HG03565 (cell line): ENCODE measurements at regions not wholly inside any gene's neighbourhood (a gene's known extent, or its start where the extent isn't known, plus 50 kb on each side); places are given as distances from the start of the nearest gene placed in this dataset.

Experiments
- ATAC-seq: cut with Tn5 transposase; IDR thresholded peaks from one replicate; pipeline ENCODE4 v1.9.1; 2021; ENCODE audit warnings: mild to moderate bottlenecking, moderate library complexity; ENCODE audit not compliant: unreplicated experiment

GRCh38 chr4:111982089-111982488 lies 163.2 kb upstream of the FAM241A start:
- ATAC-seq = no peak

GRCh38 chr4:111984169-111984819 lies 161.0 kb upstream of the FAM241A start:
- ATAC-seq = no peak

GRCh38 chr4:111985426-111985825 lies 159.8 kb upstream of the FAM241A start:
- ATAC-seq = no peak

- no peak for ATAC-seq
Observed at GRCh38 chr4:111986095-111986494, 159.2 kb upstream of the FAM241A start.

- no peak for ATAC-seq
Observed at GRCh38 chr4:111988514-111988913, 156.7 kb upstream of the FAM241A start.

- no peak for ATAC-seq
Observed at GRCh38 chr4:111989817-111990216, 155.4 kb upstream of the FAM241A start.

- peak; percentile 90 for ATAC-seq
Observed at GRCh38 chr4:111991163-111991562, 154.1 kb upstream of the FAM241A start.

- ATAC-seq = no peak
Observed at GRCh38 chr4:111991797-111992196, 153.5 kb upstream of the FAM241A start.

- no peak for ATAC-seq
Observed at GRCh38 chr4:111992351-111993168, 152.7 kb upstream of the FAM241A start.

GRCh38 chr4:111994392-111994791 lies 150.9 kb upstream of the FAM241A start:
- ATAC-seq = no peak

- ATAC-seq = no peak
Observed at GRCh38 chr4:111997785-111998184, 147.5 kb upstream of the FAM241A start.

- no peak for ATAC-seq
Observed at GRCh38 chr4:111999801-112000200, 145.5 kb upstream of the FAM241A start.

GRCh38 chr4:112001041-112001440 lies 144.2 kb upstream of the FAM241A start:
- no peak for ATAC-seq

GRCh38 chr4:112002248-112002661 lies 143.0 kb upstream of the FAM241A start:
- ATAC-seq = no peak

GRCh38 chr4:112003231-112003907 lies 141.9 kb upstream of the FAM241A start:
- no peak for ATAC-seq

GRCh38 chr4:112005027-112005426 lies 140.2 kb upstream of the FAM241A start:
- ATAC-seq = no peak

GRCh38 chr4:112007391-112007790 lies 137.9 kb upstream of the FAM241A start:
- no peak for ATAC-seq

- ATAC-seq = no peak
Observed at GRCh38 chr4:112015960-112016359, 129.3 kb upstream of the FAM241A start.

GRCh38 chr4:112023402-112023950 lies 121.8 kb upstream of the FAM241A start:
- ATAC-seq = no peak

GRCh38 chr4:112026058-112026457 lies 119.2 kb upstream of the FAM241A start:
- no peak for ATAC-seq

- ATAC-seq = no peak
Observed at GRCh38 chr4:112029771-112030171, 115.5 kb upstream of the FAM241A start.
